GM19043 (cell line): ENCODE measurements at regions not wholly inside any gene's neighbourhood (a gene's known extent, or its start where the extent isn't known, plus 50 kb on each side); places are given as distances from the start of the nearest gene placed in this dataset.

Source experiments
- ATAC-seq: cut with Tn5 transposase; IDR thresholded peaks from one replicate; pipeline ENCODE4 v1.9.1; 2021; ENCODE audit warnings: low read depth; ENCODE audit not compliant: unreplicated experiment

DNA sequence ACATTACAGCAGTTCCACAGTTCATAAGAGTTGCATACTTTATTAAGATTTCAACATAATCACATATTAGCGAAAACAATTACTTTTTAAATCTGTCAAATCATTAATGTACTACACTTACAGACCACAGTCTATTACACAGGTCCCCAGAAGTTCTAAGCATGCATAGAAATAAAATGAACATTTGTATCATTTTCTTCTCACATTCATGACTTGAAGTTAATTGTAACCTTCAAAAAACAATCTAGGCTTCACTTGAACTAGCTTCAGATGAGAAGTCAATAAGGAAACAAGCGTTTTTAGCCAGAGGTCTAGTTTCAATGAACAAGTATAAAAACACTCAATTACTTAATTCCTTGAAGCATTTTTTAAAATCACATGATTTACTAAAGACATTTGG, 238.3 kb downstream of the HACE1 start:
- no peak for ATAC-seq

DNA sequence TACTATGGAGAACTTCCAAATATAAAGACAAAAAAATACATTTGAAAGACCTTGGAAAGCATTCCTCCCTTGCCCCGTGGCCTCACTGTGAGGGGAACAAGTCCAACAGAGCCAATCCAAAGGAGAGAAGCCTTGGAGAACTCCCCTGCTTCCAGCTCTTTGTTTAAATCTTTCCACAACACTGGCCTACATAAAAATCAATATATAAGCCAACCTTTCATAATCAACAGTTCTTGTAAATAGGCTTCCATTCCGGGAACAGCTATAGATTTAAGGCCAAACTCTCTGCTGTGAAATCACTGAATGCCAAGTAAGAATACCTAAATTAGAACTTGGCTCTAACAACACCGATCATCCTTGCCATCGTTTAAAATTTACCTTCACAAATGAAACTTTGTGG, 242.1 kb downstream of the HACE1 start:
- no peak for ATAC-seq

DNA sequence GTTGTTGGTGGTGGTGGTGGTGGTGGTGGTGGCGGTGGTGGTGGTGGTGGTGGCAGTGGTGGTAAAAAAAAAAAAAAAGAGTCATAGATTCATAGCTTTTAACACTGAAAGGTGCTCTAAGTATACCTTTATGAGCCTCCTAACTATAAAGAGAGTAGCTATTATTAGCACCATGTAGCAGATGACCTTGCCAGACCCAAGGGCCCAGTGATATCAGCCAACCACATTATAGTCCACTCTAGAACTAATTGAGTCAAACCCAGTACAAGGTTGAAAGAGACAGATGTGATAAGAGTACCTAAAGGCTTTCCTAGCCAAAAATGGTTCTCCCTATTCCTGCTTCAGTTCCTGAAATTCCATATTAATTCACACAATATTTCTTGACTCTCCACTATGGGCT, 245.3 kb downstream of the HACE1 start:
- ATAC-seq: no peak

DNA sequence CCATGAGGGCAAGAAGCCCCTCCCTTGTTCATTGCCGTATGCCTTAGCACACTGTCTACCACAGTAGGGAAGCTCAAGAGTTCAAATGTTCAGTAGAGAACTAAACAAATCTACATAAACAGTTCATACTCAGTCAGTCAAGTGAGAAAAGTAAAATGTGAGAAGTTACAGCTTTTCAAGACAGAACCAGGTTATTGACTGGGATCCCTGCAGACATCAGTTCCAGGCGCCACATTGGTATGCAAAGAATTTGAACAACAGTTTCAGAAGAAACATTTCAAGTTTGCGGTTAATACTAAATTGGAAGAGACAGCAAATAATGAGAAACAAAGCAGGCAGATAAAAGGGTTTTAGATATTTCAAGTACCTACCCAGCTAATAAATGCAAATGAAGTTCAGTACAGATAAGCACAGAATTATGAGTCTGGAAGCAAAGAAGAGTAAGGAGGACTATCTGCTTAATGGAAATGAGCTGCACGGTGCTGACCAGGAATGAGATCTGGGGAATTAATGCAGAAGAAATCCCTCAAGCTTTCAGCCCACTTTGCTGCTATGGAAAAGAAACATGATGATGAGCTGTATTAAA, 246.2 kb downstream of the HACE1 start:
- ATAC-seq: no peak

DNA sequence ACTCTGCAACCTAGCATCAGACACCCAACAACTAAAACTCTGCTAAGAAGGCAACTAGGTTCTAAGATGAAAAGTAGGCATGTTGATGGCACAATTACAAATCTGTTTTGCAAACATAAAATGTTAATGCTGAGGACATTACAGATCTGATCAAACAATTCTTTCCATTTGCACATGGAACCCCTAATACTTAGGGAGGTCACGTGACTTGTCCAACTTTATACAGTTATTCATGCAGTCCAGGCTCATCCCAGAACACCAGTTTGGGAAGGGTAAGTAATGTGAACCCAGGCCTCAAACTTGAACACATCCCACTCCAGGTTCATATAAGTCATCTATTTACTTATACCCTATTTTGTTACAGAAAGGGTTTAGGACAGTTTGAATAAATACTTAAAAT, 247.2 kb downstream of the HACE1 start:
- no peak for ATAC-seq

DNA sequence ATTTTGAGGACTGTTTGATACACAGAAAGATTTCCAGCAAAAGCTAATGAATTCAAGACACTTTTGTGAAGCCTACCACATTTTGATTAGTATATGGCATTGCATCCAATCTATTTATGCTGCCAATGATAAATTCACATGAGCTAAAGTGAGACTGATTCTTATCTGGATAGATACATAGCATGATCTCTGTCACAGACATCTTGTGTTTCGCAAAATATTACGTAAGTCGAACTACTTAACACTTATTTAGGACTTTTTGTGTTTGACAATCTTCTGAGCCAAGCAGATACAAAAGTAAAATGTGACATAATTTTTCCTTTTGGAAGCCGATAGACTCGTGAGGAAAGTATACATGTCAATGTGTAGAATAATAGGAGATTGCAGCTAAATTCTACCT, 251.6 kb downstream of the HACE1 start:
- ATAC-seq: no peak

DNA sequence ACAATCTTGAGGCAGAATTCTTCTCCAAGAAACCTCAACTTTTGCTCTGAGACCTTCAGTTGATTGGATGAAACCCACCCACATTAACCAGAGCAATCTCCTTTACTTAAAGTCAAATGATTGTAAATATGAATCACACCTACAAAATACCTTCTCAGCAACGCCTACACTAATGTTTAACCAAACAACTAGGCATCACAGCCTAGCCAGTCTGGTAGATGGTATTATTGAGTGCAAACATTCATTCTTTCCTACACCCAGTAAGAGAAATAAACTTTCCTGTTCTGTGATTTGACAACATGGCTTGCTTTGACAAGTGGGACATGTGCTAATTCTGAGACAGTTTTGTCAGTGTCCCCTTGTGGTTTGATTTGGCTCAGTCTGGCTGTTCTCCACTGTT, 252.2 kb downstream of the HACE1 start:
- no peak for ATAC-seq

DNA sequence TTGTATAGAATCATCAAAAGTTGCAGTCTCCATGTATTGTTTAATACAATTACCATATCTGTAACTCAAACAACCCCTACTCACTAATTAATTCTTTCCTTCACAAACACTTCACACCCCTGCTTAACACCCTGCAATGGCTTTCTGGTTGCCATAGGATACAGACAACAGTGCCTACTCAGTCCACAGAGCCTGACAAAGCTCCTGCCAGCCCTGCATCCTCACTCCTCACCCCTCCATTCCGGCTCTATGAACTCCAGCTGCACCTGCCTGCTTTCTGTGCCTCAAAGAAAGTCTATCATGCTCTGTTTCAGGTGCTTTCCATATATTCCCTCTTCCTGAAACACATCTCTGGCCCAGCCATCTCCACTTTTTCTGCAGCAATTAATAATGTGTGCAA, 253.4 kb downstream of the HACE1 start:
- no peak for ATAC-seq

DNA sequence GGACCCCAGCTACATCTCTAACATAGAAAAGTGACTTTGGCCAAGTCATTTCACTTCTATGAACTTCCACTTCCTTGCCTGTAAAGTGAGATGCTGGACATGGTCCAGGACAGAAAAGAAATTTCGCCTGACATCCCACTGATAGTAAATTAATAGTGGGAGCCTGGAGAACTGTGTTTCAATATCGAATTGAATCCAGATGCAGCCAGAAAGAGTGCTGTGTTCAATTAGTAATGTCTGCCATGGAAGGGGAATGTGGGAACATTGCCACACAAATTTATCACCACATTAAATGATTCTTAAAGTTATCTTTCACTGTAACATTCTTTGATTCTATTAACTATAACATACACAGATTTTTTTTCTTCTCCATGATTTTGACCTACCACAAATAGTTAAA, 255.0 kb downstream of the HACE1 start:
- no peak for ATAC-seq

DNA sequence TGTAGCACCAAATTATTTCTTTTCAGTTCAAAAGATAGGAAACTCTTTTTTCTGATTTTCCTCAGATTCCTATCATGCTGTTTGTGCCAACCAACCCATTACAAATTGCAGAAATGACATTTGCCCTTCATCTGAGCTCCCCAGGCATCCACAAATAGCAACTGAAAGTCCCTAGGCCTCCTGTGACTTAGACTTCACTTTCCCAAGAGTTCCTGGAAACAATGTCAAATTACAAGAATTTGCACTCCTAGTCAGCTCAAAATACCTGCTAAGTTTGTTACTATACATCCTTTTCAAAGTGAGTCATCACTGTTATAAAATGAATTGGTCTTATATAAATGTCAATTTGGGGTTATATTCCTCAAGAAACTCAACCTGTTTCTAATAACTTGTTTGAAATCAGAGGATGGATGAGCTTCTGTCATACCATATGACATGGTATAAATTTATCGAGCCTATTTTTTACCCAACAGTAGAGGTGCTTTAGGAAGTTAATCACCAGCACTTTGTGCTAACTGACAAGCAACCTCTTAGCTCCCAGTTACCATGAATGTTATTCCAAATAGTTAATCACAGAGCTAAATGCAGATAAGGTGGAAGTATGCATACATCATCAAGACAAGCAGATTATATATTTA, 256.5 kb downstream of the HACE1 start:
- ATAC-seq: no peak

DNA sequence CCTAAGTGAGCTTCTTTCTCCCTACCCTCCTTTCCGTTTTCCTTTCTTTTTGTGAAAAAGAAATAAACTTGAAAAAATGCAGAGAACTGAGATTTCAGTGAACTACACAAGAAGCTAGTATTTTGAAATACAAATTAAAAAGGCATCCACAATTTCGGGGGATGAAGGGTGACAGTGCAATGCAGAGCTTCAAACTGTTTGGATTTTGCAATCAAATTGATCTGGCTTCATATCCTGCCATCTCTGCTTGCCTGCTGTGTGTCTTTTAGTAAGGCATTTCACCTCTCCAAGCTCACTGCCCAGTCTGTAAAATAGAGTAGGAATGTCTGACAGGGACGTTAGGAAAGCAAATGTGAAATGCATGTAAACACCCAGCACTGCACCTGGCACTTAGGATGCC, 258.0 kb downstream of the HACE1 start:
- ATAC-seq: no peak

DNA sequence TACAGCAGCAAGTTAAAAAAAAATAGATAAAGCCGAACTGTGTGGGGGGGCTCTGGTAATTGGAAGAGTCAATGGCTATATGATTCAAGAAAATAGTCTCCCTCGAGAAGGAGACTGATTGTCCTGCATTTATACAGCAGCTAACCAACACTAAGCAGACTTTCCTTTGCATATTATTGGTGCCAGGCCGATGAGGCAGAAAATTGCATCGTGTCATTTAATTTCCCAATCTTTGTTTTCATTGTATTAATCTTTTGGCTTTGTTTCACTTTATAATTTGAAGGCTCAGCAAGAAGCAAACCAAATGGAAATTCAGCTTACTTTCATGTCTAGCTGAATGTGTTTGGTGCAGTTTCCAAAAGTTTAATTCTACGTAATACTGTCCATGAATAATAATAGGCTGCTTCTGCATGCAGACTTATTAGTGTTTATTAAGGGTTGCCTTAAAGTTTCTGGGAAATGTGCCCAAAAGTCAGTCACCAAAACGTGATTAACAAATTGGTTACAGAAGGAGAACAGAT, 258.5 kb downstream of the HACE1 start:
- no peak for ATAC-seq

DNA sequence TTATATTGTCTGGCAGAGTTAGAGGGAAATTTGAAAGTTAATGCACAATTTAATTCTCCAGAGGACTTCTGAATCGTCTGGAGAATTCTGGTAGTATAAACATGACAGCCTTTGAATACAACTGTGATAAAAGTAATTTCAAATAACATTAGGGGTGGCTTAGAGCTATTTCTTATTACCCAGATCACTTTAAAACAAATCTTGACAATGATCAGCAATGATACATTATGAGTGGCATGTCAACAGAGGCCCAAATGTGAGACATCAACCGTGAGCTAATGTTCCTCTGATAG, 259.1 kb downstream of the HACE1 start:
- no peak for ATAC-seq

DNA sequence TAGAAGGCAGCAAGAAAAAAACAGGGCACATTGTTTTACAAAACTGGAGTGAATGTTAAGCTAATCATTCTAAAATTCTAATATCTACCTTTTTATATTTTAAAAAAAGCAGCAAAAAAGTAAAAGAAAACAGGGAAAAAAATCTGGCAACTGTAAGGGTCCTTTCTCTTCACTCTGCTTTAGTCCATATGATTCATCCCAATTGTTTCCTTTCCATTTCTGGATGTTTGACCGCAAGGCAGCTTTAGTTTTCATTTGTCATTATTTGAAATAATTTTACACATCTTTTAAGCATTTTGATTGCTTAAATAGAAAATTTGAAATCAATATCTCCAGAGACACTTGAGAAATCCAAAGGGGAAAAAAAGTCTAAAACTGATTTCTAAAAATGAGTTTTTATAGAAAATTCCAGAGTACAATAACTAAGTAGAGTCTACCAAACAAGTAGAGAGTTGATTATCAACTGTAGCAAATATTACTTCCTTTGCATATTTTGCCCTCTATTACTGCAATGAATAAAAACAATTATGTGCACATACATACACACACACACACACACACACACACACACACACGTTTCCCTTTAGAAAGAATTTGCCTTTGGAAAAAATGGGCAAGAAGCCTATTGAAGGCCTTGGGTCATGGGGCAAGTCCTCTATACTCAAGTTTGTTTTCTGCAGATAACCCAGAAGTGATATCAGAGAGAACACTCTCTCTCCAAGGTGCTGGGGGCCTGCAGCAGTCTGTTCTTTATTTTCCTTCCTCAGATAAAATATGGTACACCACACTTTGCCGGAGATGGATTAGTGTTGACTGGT, 259.7 kb downstream of the HACE1 start:
- ATAC-seq: no peak

DNA sequence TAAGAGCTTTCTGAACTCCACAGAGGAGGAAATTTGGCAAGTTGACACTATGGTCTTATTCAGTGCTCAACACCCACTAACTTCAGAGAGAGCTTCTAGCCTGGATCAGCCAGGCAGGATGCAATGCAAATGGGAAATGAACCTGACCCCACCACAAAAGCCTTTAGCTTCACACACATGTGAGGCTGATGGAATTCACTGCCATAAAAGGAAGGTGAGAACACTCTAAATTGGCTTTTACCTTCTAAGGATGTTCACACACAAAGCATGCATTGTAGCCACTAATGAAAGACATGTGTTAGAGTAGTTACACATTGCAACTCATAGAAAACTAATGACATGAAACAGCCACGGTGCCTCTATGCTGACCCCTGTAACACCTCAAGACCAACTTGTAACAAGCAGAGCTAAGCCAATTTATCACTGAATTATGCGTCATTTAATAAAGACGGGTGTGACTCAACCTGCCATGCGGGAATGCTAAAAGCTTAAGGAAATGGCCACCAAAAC, 262.1 kb downstream of the HACE1 start:
- ATAC-seq: no peak

DNA sequence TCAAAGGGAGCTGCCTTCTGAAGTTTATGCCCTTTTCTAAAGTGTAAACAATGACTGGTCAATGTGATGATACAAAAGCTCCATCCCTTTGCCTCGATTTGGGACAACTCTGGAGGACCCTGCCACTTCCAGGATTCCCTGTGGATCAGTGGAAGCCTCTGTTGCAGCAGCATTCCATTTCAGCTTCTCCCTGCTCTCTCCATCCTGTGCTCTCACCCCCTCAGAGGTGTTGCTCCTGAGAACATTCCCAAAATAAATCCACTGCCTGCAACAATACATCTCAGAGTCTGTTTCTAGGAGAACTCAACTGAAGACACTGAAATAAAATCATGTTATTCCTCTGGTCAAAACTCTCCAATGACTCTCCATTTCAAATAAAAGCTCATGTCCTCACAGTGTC, 263.6 kb downstream of the HACE1 start:
- ATAC-seq: no peak

DNA sequence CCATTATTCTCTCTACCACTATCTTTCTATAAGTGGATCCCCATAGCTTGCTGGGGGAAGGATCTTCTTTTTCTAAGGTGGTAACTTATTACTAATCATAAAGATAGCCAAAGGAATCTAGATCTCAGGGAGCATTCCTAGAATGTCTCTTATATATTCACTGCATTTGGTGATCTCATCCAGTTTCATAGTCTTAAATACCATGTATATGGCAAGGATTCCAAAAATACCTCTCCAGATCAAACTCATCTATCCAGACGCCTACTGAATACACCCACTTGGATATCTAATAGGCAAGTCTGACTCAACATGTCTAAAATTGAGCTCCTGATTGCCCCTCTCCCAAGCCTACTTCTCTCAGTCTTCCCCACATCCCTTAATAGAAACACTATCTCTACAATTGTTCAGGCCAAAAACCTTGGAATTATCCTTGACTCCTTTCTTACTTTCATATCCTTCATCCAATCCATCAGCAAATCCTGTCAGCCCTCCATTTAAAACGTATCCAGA, 264.4 kb downstream of the HACE1 start:
- ATAC-seq: no peak

DNA sequence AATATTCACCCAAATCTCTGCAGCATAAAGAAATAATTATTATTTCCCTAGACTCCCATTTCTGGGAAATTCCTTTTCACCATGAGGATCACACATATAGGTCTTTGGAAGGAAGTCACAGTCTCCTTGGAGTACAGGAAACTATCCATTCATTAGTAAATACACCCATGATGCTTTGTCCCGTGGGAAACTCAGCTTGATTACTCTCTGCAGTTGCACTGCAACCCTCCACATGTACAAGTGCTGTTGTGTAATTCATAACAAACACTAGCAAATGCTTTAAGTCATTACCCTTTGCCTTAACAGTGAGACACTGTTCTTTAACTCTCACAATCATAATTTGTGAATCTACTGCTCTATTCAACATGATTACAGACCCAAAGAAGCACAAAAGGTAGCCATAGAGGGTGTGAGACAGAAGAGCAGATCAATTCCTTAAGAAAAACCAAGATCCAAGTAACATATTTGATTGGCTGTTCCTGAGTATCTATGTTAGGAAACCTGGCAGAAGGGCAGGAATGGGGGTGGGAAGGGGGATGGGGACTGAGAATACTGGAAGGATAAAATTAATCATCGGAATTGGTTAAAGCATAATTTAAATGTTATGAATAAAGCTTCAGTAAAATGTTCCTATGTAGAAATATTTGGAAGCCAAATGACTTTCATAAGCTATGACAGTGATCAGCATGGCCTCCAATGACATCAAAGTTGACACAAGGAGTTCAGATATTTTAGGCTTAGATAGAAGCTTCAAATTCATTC, 268.0 kb downstream of the HACE1 start:
- ATAC-seq: no peak

DNA sequence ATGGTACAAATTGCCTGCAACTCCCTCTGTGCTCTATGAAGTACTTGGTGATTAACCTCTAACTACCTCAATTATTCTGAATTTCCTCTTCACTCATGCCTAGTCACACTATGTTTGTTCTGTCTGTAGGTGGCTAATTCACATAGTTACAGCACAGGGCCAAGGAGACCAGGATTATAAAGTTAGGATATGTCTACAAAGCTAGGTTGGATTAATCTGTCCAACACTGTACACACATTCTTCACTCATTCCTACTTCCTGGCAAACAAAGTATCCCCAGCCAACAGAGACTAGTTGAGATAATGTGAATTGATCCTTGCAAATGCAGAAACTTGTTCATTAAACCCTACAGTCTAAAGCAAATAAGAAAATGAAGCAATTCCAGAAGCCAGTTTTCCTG, 269.8 kb downstream of the HACE1 start:
- no peak for ATAC-seq

DNA sequence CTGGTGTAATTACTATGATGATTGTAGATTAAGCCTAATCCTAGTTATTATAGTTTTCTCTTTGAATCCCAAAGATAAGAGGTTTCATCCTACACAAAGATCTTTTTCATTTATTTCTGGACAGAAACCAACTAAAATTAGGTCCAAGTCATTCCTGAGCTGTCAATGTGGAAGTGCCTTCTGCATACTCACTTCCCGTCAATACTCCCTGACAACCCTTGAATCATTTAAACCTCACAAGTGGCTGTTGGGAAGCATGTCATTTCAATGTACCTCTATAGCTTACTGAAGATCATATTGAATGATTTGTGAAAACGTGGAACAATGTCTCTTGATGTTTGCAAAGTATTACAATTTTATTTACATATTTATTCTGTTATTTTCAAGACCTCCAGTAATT, 274.1 kb downstream of the HACE1 start:
- ATAC-seq: no peak

DNA sequence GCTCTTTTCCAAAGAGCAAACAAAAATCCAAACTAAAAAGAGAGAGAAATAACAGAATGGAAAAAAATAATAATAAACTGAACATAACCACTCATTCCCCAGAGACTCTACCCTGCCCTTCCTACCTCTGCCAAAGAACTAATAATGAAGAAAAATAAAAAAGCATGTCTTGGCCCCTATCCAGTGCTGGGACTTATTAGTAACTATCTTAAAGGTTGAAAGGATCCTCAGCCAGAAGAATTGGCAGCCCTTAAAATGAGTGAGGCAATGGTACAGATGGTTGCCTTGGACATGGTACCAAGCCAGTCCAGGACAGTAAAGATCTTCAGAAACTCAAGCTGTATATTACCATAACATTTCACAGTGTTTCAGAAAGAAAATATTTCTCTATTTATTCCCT, 279.3 kb downstream of the HACE1 start:
- no peak for ATAC-seq
